ENCODE measurements at regions not wholly inside any gene's neighbourhood (a gene's known extent, or its start where the extent isn't known, plus 50 kb on each side); places are given as distances from the start of the nearest gene placed in this dataset.
"Not testable (repeated sequence)": the region's sequence is repeated elsewhere in the genome, so short reads cannot be mapped to it uniquely, and the experiment has no call there.

- Histone ChIP-seq H3K4me1 (ENCODE audit: control insufficient read depth, extremely low read depth, insufficient read depth, low read length) (no peaks in the 10 kb centered on the region), H3K79me2 (ENCODE audit: control insufficient read depth, insufficient read depth, low read length) (no peaks in the 10 kb centered on the region), H2AFZ (ENCODE audit: control insufficient read depth, low read length) (no peak overlapping the region), H3K9ac (ENCODE audit: control insufficient read depth, extremely low read depth, insufficient read depth, low read length) (no peak overlapping the region), H3K27me3 (ENCODE audit: control insufficient read depth, extremely low read depth, insufficient read depth, low read length) (no peaks in the 10 kb centered on the region), H4K20me1 (ENCODE audit: control insufficient read depth, extremely low read depth, insufficient read depth, low read length) (no peaks in the 10 kb centered on the region), H3K36me3 (ENCODE audit: control insufficient read depth in 2 of 2, extremely low read depth in 1 of 2, insufficient read depth in 2 of 2, low read length in 2 of 2) (no peaks in the 10 kb centered on the region), H3K27ac (ENCODE audit: control insufficient read depth, insufficient read depth, low read length) (no peak overlapping the region), H3K4me3 (ENCODE audit: control insufficient read depth in 2 of 3, extremely low read depth in 1 of 3, insufficient read depth in 2 of 3, low read depth in 1 of 3, low read length in 3 of 3) (no peak overlapping the region), H3K9me3 (ENCODE audit: control insufficient read depth, low read depth, low read length) (no peaks in the 10 kb centered on the region), H3K4me2 (ENCODE audit: control insufficient read depth, extremely low read depth, insufficient read depth, low read depth, low read length) (no peak overlapping the region), H3K9me1 (ENCODE audit: control insufficient read depth, extremely low read depth, insufficient read depth, low read length) (no peaks in the 10 kb centered on the region)
- TF ChIP-seq EZH2 (IDR thresholded peaks at IDR 0.05; ENCODE audit: low read length) (no peak), CTCF (optimal IDR thresholded peaks at IDR 0.05 in 1 of 3, IDR thresholded peaks at IDR 0.05 in 1 of 3, conservative IDR thresholded peaks at IDR 0.05 in 1 of 3; ENCODE audit: extremely low read depth in 1 of 3, insufficient read depth in 2 of 3, low read length in 3 of 3) (no peak)
- dilution Hi-C loops (cut with MboI; ENCODE audit: extremely low pct_ligation_motif_present, low sequenced_read_pairs): no loop called here
- no peak for DNase-seq (ENCODE audit: low read depth, low spot score)
- FAIRE-seq: no peak
Measured at GRCh38 chr7:106561151-106561550, 99.8 kb downstream of the CCDC71L start.

GRCh38 chr7:106560482-106560881, 100.5 kb downstream of the CCDC71L start:
- no peaks in the 10 kb centered on the region for H3K27me3 ChIP-seq (ENCODE audit: control insufficient read depth, extremely low read depth, insufficient read depth, low read length)
- no peaks in the 10 kb centered on the region for H3K36me3 ChIP-seq (ENCODE audit: control insufficient read depth in 2 of 2, extremely low read depth in 1 of 2, insufficient read depth in 2 of 2, low read length in 2 of 2)
- no peaks in the 10 kb centered on the region for H3K4me1 ChIP-seq (ENCODE audit: control insufficient read depth, extremely low read depth, insufficient read depth, low read length)
- no peak overlapping the region for H3K4me3 ChIP-seq (ENCODE audit: control insufficient read depth in 2 of 3, extremely low read depth in 1 of 3, insufficient read depth in 2 of 3, low read depth in 1 of 3, low read length in 3 of 3)
- no peak overlapping the region for H2AFZ ChIP-seq (ENCODE audit: control insufficient read depth, low read length)
- TF ChIP-seq CTCF (optimal IDR thresholded peaks at IDR 0.05 in 1 of 3, IDR thresholded peaks at IDR 0.05 in 1 of 3, conservative IDR thresholded peaks at IDR 0.05 in 1 of 3; ENCODE audit: extremely low read depth in 1 of 3, insufficient read depth in 2 of 3, low read length in 3 of 3) (no peak), EZH2 (IDR thresholded peaks at IDR 0.05; ENCODE audit: low read length) (no peak)
- H3K9me3 ChIP-seq (ENCODE audit: control insufficient read depth, low read depth, low read length): no peaks in the 10 kb centered on the region
- dilution Hi-C loops (cut with MboI; ENCODE audit: extremely low pct_ligation_motif_present, low sequenced_read_pairs): no loop called here
- DNase-seq (ENCODE audit: low read depth, low spot score): no peak
- no peaks in the 10 kb centered on the region for H3K9me1 ChIP-seq (ENCODE audit: control insufficient read depth, extremely low read depth, insufficient read depth, low read length)
- H3K27ac ChIP-seq (ENCODE audit: control insufficient read depth, insufficient read depth, low read length): no peak overlapping the region
- no peaks in the 10 kb centered on the region for H4K20me1 ChIP-seq (ENCODE audit: control insufficient read depth, extremely low read depth, insufficient read depth, low read length)
- no peaks in the 10 kb centered on the region for H3K79me2 ChIP-seq (ENCODE audit: control insufficient read depth, insufficient read depth, low read length)
- no peak overlapping the region for H3K9ac ChIP-seq (ENCODE audit: control insufficient read depth, extremely low read depth, insufficient read depth, low read length)
- FAIRE-seq: no peak
- no peak overlapping the region for H3K4me2 ChIP-seq (ENCODE audit: control insufficient read depth, extremely low read depth, insufficient read depth, low read depth, low read length)

GRCh38 chr7:106556244-106556643, 104.7 kb downstream of the CCDC71L start:
- DNase-seq (ENCODE audit: low read depth, low spot score); H3K9ac ChIP-seq (ENCODE audit: control insufficient read depth, extremely low read depth, insufficient read depth, low read length); H3K4me3 ChIP-seq (ENCODE audit: control insufficient read depth in 2 of 3, extremely low read depth in 1 of 3, insufficient read depth in 2 of 3, low read depth in 1 of 3, low read length in 3 of 3); H3K36me3 ChIP-seq (ENCODE audit: control insufficient read depth in 2 of 2, extremely low read depth in 1 of 2, insufficient read depth in 2 of 2, low read length in 2 of 2); H2AFZ ChIP-seq (ENCODE audit: control insufficient read depth, low read length); H3K4me1 ChIP-seq (ENCODE audit: control insufficient read depth, extremely low read depth, insufficient read depth, low read length); H3K27ac ChIP-seq (ENCODE audit: control insufficient read depth, insufficient read depth, low read length); H3K27me3 ChIP-seq (ENCODE audit: control insufficient read depth, extremely low read depth, insufficient read depth, low read length); FAIRE-seq; H3K9me3 ChIP-seq (ENCODE audit: control insufficient read depth, low read depth, low read length); H4K20me1 ChIP-seq (ENCODE audit: control insufficient read depth, extremely low read depth, insufficient read depth, low read length); H3K9me1 ChIP-seq (ENCODE audit: control insufficient read depth, extremely low read depth, insufficient read depth, low read length); H3K79me2 ChIP-seq (ENCODE audit: control insufficient read depth, insufficient read depth, low read length); dilution Hi-C loops (cut with MboI; ENCODE audit: extremely low pct_ligation_motif_present, low sequenced_read_pairs); H3K4me2 ChIP-seq (ENCODE audit: control insufficient read depth, extremely low read depth, insufficient read depth, low read depth, low read length): not testable (repeated sequence)

GRCh38 chr7:106554623-106555022, 106.3 kb downstream of the CCDC71L start:
- DNase-seq (ENCODE audit: low read depth, low spot score); H3K27me3 ChIP-seq (ENCODE audit: control insufficient read depth, extremely low read depth, insufficient read depth, low read length); H3K9me1 ChIP-seq (ENCODE audit: control insufficient read depth, extremely low read depth, insufficient read depth, low read length); H3K79me2 ChIP-seq (ENCODE audit: control insufficient read depth, insufficient read depth, low read length); H3K4me3 ChIP-seq (ENCODE audit: control insufficient read depth in 2 of 3, extremely low read depth in 1 of 3, insufficient read depth in 2 of 3, low read depth in 1 of 3, low read length in 3 of 3); H3K9me3 ChIP-seq (ENCODE audit: control insufficient read depth, low read depth, low read length); H3K36me3 ChIP-seq (ENCODE audit: control insufficient read depth in 2 of 2, extremely low read depth in 1 of 2, insufficient read depth in 2 of 2, low read length in 2 of 2); FAIRE-seq; H3K27ac ChIP-seq (ENCODE audit: control insufficient read depth, insufficient read depth, low read length); H3K4me2 ChIP-seq (ENCODE audit: control insufficient read depth, extremely low read depth, insufficient read depth, low read depth, low read length); H2AFZ ChIP-seq (ENCODE audit: control insufficient read depth, low read length); H3K9ac ChIP-seq (ENCODE audit: control insufficient read depth, extremely low read depth, insufficient read depth, low read length); H3K4me1 ChIP-seq (ENCODE audit: control insufficient read depth, extremely low read depth, insufficient read depth, low read length); H4K20me1 ChIP-seq (ENCODE audit: control insufficient read depth, extremely low read depth, insufficient read depth, low read length); dilution Hi-C loops (cut with MboI; ENCODE audit: extremely low pct_ligation_motif_present, low sequenced_read_pairs): not testable (repeated sequence)
